ENCODE measurements at regions not wholly inside any gene's neighbourhood (a gene's known extent, or its start where the extent isn't known, plus 50 kb on each side); places are given as distances from the start of the nearest gene placed in this dataset.

DNA sequence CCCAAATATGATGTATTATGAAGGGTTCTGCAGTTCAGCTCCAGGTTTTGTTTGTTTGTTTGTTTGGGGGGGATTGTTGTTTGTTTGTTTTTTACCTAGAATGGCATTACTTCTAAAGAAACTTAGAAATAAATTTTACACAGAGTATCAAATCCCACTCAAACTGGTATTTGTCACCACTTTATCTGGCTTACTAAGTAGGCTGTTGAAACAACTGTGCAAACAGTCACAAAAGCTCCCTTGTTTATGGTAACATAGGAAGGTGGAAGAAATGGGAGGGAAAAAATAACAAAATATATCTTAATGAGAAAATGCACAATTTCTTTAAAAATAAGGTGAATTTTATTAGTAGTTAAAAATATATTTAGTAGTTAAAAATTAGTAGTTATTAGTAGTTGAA lies 108.3 kb upstream of the ANO5 start:
- Histone ChIP-seq H3K9me3 (ENCODE audit: control insufficient read depth in 2 of 3, insufficient read depth in 1 of 3, low read length in 3 of 3) (no peaks in the 10 kb centered on the region), H3K36me3 (ENCODE audit: control insufficient read depth in 2 of 3, insufficient read depth in 3 of 3, low read length in 3 of 3) (no peaks in the 10 kb centered on the region), H3K27me3 (ENCODE audit: control insufficient read depth, insufficient read depth, low read length) (no peaks in the 10 kb centered on the region), H3K4me3 (ENCODE audit: low read length in 3 of 3) (no peak overlapping the region), H3K27ac (ENCODE audit: low read depth in 2 of 2, low read length in 2 of 2) (no peak overlapping the region), H3K4me1 (ENCODE audit: control insufficient read depth in 2 of 3, insufficient read depth in 2 of 3, low read depth in 1 of 3, low read length in 3 of 3) (peaks cover 0 to 6% (median 0%) of the 10 kb centered on the region in 3 donors), H3K9ac (ENCODE audit: low read length in 3 of 3) (no peak overlapping the region)
- TF ChIP-seq, protein P1, sequence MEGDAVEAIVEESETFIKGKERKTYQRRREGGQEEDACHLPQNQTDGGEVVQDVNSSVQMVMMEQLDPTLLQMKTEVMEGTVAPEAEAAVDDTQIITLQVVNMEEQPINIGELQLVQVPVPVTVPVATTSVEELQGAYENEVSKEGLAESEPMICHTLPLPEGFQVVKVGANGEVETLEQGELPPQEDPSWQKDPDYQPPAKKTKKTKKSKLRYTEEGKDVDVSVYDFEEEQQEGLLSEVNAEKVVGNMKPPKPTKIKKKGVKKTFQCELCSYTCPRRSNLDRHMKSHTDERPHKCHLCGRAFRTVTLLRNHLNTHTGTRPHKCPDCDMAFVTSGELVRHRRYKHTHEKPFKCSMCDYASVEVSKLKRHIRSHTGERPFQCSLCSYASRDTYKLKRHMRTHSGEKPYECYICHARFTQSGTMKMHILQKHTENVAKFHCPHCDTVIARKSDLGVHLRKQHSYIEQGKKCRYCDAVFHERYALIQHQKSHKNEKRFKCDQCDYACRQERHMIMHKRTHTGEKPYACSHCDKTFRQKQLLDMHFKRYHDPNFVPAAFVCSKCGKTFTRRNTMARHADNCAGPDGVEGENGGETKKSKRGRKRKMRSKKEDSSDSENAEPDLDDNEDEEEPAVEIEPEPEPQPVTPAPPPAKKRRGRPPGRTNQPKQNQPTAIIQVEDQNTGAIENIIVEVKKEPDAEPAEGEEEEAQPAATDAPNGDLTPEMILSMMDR (IDR thresholded peaks at IDR 0.05; ENCODE audit: borderline replicate concordance, extremely low read depth, insufficient read depth), result no peak
- intact Hi-C loops (cut with DNase I), result no loop called here
- DNase-seq, result no peak
- FAIRE-seq, result no peak

DNA sequence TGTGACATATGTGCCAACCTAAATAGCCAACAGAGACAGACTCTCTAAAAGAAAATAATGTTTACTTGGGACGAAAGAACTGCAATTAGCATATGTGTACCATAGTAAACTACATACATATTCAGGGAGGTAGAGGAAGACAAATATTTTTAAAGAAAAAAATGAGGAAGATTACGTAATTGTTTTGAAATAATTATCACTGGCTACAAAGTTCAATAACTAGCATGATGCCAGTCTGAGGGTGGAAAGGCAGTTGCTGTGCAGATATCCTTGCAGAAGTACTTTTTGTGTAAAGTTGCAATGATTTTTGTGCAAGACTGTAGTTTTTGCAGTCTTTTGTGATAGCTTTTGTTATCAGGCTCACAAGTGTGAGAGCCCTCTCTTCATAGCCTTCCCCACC lies 103.3 kb upstream of the ANO5 start:
- intact Hi-C loops (cut with DNase I), result no loop called here
- no peak for DNase-seq
- Histone ChIP-seq H3K27me3 (ENCODE audit: control insufficient read depth, insufficient read depth, low read length) (no peaks in the 10 kb centered on the region), H3K27ac (ENCODE audit: low read depth in 2 of 2, low read length in 2 of 2) (no peak overlapping the region), H3K4me3 (ENCODE audit: low read length in 3 of 3) (no peak overlapping the region), H3K36me3 (ENCODE audit: control insufficient read depth in 2 of 3, insufficient read depth in 3 of 3, low read length in 3 of 3) (no peaks in the 10 kb centered on the region), H3K9me3 (ENCODE audit: control insufficient read depth in 2 of 3, insufficient read depth in 1 of 3, low read length in 3 of 3) (no peaks in the 10 kb centered on the region), H3K4me1 (ENCODE audit: control insufficient read depth in 2 of 3, insufficient read depth in 2 of 3, low read depth in 1 of 3, low read length in 3 of 3) (no peaks in the 10 kb centered on the region), H3K9ac (ENCODE audit: low read length in 3 of 3) (no peak overlapping the region)
- TF ChIP-seq, protein P1 (IDR thresholded peaks at IDR 0.05; ENCODE audit: borderline replicate concordance, extremely low read depth, insufficient read depth), result no peak
- no peak for FAIRE-seq

DNA sequence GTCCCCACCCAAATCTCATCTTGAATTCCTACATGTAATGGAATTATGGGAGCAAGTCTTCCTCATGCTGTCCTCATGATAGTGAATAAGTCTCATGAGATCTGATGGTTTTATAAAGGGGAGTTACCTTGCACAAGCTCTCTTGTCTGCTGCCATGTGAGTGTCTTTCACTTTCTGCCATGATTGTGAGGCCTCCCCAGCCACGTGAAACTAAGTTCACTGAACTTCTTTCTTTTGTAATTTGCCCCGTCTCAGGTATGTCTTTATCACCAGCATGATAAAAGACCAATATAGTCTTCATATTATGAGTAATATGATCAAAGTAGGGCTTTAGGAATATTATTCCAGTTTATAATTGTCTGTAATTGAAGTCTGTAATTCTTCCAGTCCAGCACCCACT lies 86.3 kb upstream of the ANO5 start:
- DNase-seq (no peak), FAIRE-seq (no peak)

More for the DNA sequence above, 86.3 kb upstream of the ANO5 start:
- intact Hi-C loops (cut with DNase I), result no loop called here
- Histone ChIP-seq H3K27ac (ENCODE audit: low read depth in 2 of 2, low read length in 2 of 2) (no peak overlapping the region), H3K4me1 (ENCODE audit: control insufficient read depth in 2 of 3, insufficient read depth in 2 of 3, low read depth in 1 of 3, low read length in 3 of 3) (no peaks in the 10 kb centered on the region), H3K36me3 (ENCODE audit: control insufficient read depth in 2 of 3, insufficient read depth in 3 of 3, low read length in 3 of 3) (no peaks in the 10 kb centered on the region), H3K27me3 (ENCODE audit: control insufficient read depth, insufficient read depth, low read length) (no peaks in the 10 kb centered on the region), H3K9me3 (ENCODE audit: control insufficient read depth in 2 of 3, insufficient read depth in 1 of 3, low read length in 3 of 3) (no peaks in the 10 kb centered on the region), H3K9ac (ENCODE audit: low read length in 3 of 3) (no peak overlapping the region), H3K4me3 (ENCODE audit: low read length in 3 of 3) (no peak overlapping the region)
- TF ChIP-seq, protein P1 (IDR thresholded peaks at IDR 0.05; ENCODE audit: borderline replicate concordance, extremely low read depth, insufficient read depth), result no peak
